DND-41 (cell line): ENCODE measurements at regions not wholly inside any gene's neighbourhood (a gene's known extent, or its start where the extent isn't known, plus 50 kb on each side); places are given as distances from the start of the nearest gene placed in this dataset.

Source experiments
- ATAC-seq: fragments of 200-7000 bp; cut with Tn5 transposase; 3 replicates; pipeline ENCODE4 v1.9.1; 2021; ENCODE audit warnings: low read depth; ENCODE audit not compliant: insufficient read depth
- DNase-seq: peaks from one replicate; pipeline ENCODE4 v3.0.0-alpha.2; 2020
- H2AFZ ChIP-seq: 2 replicates; pipeline ENCODE4 v1.6.0; 2012; ENCODE audit warnings: low read depth, low read length
- H3K27ac ChIP-seq: 2 replicates; pipeline ENCODE4 v1.5.1; 2012; ENCODE audit warnings: low read length, inconsistent platforms
- H3K27me3 ChIP-seq: fragments of 200-600 bp; sonication (generic); 2 replicates; pipeline ENCODE4 v1.6.0; 2012; ENCODE audit warnings: low read length, mild to moderate bottlenecking, inconsistent platforms; ENCODE audit not compliant: insufficient read depth, poor library complexity
- H3K36me3 ChIP-seq: 2 replicates; pipeline ENCODE4 v1.5.1; 2012; ENCODE audit warnings: low read length, inconsistent platforms; ENCODE audit not compliant: insufficient read depth
- H3K4me1 ChIP-seq: 2 replicates; pipeline ENCODE4 v1.5.1; 2012; ENCODE audit warnings: mild to moderate bottlenecking, low read length; ENCODE audit not compliant: insufficient read depth
- H3K4me2 ChIP-seq: 2 replicates; pipeline ENCODE4 v1.6.0; 2012; ENCODE audit warnings: mild to moderate bottlenecking, moderate library complexity, low read length, inconsistent platforms; ENCODE audit not compliant: insufficient read depth
- H3K4me3 ChIP-seq, 2 experiments: fragments of 200-600 bp in 1 of 2; shearing (Covaris generic) in 1 of 2; 2 replicates each; pipeline ENCODE4 v1.5.1; 2012 to 2016; ENCODE audit warnings: inconsistent platforms in 2 of 2, low read length in 2 of 2, mild to moderate bottlenecking in 2 of 2, low read depth in 1 of 2, moderate library complexity in 1 of 2
- H3K79me2 ChIP-seq: 2 replicates; pipeline ENCODE4 v1.6.0; 2012; ENCODE audit warnings: low read length, inconsistent platforms; ENCODE audit not compliant: insufficient read depth
- H3K9ac ChIP-seq: 2 replicates; pipeline ENCODE4 v1.6.0; 2012; ENCODE audit warnings: low read depth, mild to moderate bottlenecking, inconsistent platforms, low read length, moderate library complexity
- H3K9me3 ChIP-seq: 2 replicates; pipeline ENCODE4 v1.5.1; 2012; ENCODE audit warnings: low read length, moderate library complexity, mild to moderate bottlenecking, inconsistent platforms; ENCODE audit not compliant: insufficient read depth, severe bottlenecking
- H4K20me1 ChIP-seq: 2 replicates; pipeline ENCODE4 v1.6.0; 2012; ENCODE audit warnings: low read length; ENCODE audit not compliant: insufficient read depth
- EZH2 ChIP-seq: IDR thresholded peaks from 3 replicates; pipeline ENCODE4 v1.6.1; 2012; ENCODE audit warnings: borderline replicate concordance, low read depth, mild to moderate bottlenecking, moderate library complexity, low read length, inconsistent platforms; ENCODE audit not compliant: severe bottlenecking
- TF ChIP-seq, protein P1 (sequence below): IDR thresholded peaks from 2 replicates; pipeline ENCODE4 v1.5.1; 2012; ENCODE audit warnings: borderline replicate concordance, low read length, moderate library complexity, mild to moderate bottlenecking; ENCODE audit not compliant: poor library complexity, severe bottlenecking; ENCODE audit errors: extremely low read depth

DNA sequence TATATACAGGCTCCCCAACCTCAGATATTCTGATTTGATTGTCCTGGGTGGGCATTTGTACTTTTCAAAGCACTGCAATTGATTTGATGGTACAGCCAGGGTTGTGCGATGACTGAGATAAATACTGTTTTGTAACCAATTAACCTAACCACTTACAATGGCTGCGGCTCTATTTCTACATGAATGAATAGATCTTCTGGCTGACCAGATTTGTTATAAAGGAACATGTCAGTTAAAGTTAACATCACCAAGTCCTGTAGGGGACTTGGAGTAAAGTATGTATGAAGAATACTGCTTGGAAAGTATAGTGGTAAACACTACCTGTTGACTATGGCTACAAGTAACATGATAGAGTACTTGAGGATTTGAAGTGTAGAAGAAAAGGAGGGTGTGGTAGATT is 369.2 kb upstream of the JAG1 start:
- DNase-seq (no peak), ATAC-seq (no peak)
- Histone ChIP-seq H3K79me2 (no peaks in the 10 kb centered on the region), H2AFZ (no peak overlapping the region), H3K4me1 (no peaks in the 10 kb centered on the region), H3K9ac (no peak overlapping the region), H3K27ac (no peak overlapping the region), H3K4me2 (no peak overlapping the region), H3K36me3 (no peaks in the 10 kb centered on the region), H3K27me3 (no peaks in the 10 kb centered on the region), H4K20me1 (no peaks in the 10 kb centered on the region), H3K4me3 (no peak overlapping the region), H3K9me3 (no peaks in the 10 kb centered on the region)
- TF ChIP-seq, protein P1, sequence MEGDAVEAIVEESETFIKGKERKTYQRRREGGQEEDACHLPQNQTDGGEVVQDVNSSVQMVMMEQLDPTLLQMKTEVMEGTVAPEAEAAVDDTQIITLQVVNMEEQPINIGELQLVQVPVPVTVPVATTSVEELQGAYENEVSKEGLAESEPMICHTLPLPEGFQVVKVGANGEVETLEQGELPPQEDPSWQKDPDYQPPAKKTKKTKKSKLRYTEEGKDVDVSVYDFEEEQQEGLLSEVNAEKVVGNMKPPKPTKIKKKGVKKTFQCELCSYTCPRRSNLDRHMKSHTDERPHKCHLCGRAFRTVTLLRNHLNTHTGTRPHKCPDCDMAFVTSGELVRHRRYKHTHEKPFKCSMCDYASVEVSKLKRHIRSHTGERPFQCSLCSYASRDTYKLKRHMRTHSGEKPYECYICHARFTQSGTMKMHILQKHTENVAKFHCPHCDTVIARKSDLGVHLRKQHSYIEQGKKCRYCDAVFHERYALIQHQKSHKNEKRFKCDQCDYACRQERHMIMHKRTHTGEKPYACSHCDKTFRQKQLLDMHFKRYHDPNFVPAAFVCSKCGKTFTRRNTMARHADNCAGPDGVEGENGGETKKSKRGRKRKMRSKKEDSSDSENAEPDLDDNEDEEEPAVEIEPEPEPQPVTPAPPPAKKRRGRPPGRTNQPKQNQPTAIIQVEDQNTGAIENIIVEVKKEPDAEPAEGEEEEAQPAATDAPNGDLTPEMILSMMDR: no peak
- TF ChIP-seq EZH2: no peak

DNA sequence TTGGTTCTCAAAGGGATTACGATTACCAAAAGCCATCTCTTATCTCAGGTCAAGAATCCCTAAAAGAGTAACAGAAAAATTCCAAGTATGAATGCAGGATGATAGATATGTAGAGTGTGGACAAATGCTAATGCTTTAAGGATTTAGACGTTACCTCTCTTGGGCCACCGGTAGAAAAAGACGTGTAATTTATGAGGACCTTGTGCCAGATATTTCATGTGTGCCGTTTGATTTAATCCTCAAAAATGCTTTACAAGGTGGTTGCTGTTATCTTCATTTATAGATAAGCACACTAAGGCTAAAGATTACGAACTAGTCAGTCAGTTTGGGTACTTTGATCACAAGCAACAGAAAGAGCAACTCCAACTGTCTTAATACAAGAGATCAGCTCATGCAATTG is 370.8 kb upstream of the JAG1 start:
- Histone ChIP-seq H3K36me3 (no peaks in the 10 kb centered on the region), H3K27ac (no peak overlapping the region), H3K9ac (no peak overlapping the region), H3K4me2 (no peak overlapping the region), H3K9me3 (no peaks in the 10 kb centered on the region), H3K4me3 (no peak overlapping the region), H2AFZ (no peak overlapping the region), H3K79me2 (no peaks in the 10 kb centered on the region), H4K20me1 (no peaks in the 10 kb centered on the region), H3K4me1 (no peaks in the 10 kb centered on the region), H3K27me3 (no peaks in the 10 kb centered on the region)
- ATAC-seq (no peak), DNase-seq (no peak)
- TF ChIP-seq, protein P1: no peak
- TF ChIP-seq EZH2: no peak

DNA sequence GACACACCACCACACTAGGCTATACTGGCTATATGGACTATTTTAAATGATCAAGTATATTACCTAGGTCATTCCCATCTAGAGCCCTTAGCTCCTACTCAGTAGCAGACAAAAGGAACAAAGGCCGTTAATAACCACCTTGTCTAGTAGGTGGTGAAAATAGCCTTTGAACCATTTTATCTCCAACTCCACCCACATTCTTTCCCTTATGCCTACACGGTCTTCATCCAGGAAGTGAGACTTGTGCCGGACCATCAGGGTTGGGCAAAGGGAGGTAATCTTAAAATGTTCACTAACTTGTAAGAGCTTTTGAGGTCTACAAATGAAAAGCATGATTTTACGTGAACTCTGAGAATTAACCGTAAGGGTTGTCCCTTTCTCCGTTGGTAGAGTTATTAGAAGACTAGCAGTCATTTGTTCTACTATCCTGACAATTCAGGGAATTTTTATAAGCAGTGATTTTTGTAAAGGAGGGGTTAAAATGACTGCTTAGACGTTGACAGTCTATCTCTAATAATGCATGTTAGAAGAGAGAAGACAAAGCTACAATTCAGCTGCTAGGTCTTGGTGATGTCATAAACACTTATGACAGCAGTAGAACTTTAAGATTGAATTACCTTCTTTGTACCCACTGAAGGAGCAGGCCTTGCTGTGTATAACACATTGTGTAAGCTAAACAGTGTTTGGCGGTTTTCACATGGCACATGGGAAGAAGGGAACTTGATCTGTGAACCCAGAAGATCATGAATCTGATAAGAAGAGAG is 371.8 kb upstream of the JAG1 start:
- Histone ChIP-seq H3K79me2 (no peaks in the 10 kb centered on the region), H3K4me1 (no peaks in the 10 kb centered on the region), H2AFZ (no peak overlapping the region), H3K9ac (no peak overlapping the region), H3K4me2 (no peak overlapping the region), H3K4me3 (no peak overlapping the region), H4K20me1 (no peaks in the 10 kb centered on the region), H3K9me3 (no peaks in the 10 kb centered on the region), H3K36me3 (no peaks in the 10 kb centered on the region), H3K27me3 (no peaks in the 10 kb centered on the region), H3K27ac (no peak overlapping the region)
- DNase-seq: no peak
- ATAC-seq: no peak
- TF ChIP-seq, protein P1: no peak
- TF ChIP-seq EZH2: no peak
